H9 (cell line): ENCODE measurements at regions not wholly inside any gene's neighbourhood (a gene's known extent, or its start where the extent isn't known, plus 50 kb on each side); places are given as distances from the start of the nearest gene placed in this dataset.
A peak's percentile ranks its signal among the peaks of the same experiment; 100 is the strongest.

Experiments
- DNase-seq: peaks from one replicate; pipeline ENCODE4 v3.0.0-alpha.2; 2017
- H2AFZ ChIP-seq: one replicate; pipeline ENCODE4 v1.6.1; 2013; ENCODE audit warnings: mild to moderate bottlenecking, low read length, control low read depth, moderate library complexity
- H2AK5ac ChIP-seq: 2 replicates; pipeline ENCODE4 v1.6.1; 2013; ENCODE audit warnings: low read length, control low read depth, mixed read lengths; ENCODE audit not compliant: insufficient read length
- H2BK120ac ChIP-seq: one replicate; pipeline ENCODE4 v1.6.1; 2013; ENCODE audit warnings: low read depth, mild to moderate bottlenecking, low read length, control low read depth, inconsistent platforms; ENCODE audit not compliant: poor library complexity, severe bottlenecking
- H2BK12ac ChIP-seq: 2 replicates; pipeline ENCODE4 v1.6.1; 2013; ENCODE audit warnings: low read length, control low read depth, mixed read lengths, low read depth; ENCODE audit not compliant: insufficient read length
- H2BK15ac ChIP-seq: 2 replicates; pipeline ENCODE4 v1.6.1; 2013; ENCODE audit warnings: low read depth, low read length, control low read depth
- H2BK20ac ChIP-seq: one replicate; pipeline ENCODE4 v1.6.1; 2013; ENCODE audit warnings: low read depth, mild to moderate bottlenecking, low read length, control low read depth, inconsistent platforms; ENCODE audit not compliant: poor library complexity, severe bottlenecking
- H2BK5ac ChIP-seq: 2 replicates; pipeline ENCODE4 v1.6.1; 2013; ENCODE audit warnings: low read length, control low read depth, mixed read lengths; ENCODE audit not compliant: insufficient read length
- H3K14ac ChIP-seq: 2 replicates; pipeline ENCODE4 v1.6.1; 2013; ENCODE audit warnings: low read length, control low read depth; ENCODE audit not compliant: insufficient read depth
- H3K18ac ChIP-seq: 2 replicates; pipeline ENCODE4 v1.6.1; 2013; ENCODE audit warnings: low read depth, mild to moderate bottlenecking, mixed read lengths, low read length, control low read depth; ENCODE audit not compliant: insufficient read length
- H3K23ac ChIP-seq: 2 replicates; pipeline ENCODE4 v1.6.1; 2013; ENCODE audit warnings: low read length, control low read depth, mixed read lengths, low read depth; ENCODE audit not compliant: insufficient read length
- H3K23me2 ChIP-seq: 2 replicates; pipeline ENCODE4 v1.6.1; 2013; ENCODE audit warnings: low read depth, mild to moderate bottlenecking, mixed read lengths, low read length, control low read depth; ENCODE audit not compliant: insufficient read length, poor library complexity, severe bottlenecking
- H3K27ac ChIP-seq: 2 replicates; pipeline ENCODE4 v1.5.1; 2013; ENCODE audit warnings: low read length, control low read depth, mixed read lengths, low read depth; ENCODE audit not compliant: insufficient read length
- H3K27me3 ChIP-seq: 2 replicates; pipeline ENCODE4 v1.6.1; 2013; ENCODE audit warnings: low read length, control low read depth, inconsistent platforms; ENCODE audit not compliant: insufficient read depth
- H3K4ac ChIP-seq: 2 replicates; pipeline ENCODE4 v1.6.1; 2013; ENCODE audit warnings: low read depth, mild to moderate bottlenecking, control low read depth, inconsistent platforms, low read length, moderate library complexity
- H3K4me1 ChIP-seq: 2 replicates; pipeline ENCODE4 v1.6.1; 2013; ENCODE audit warnings: low read length, control low read depth, inconsistent platforms; ENCODE audit not compliant: insufficient read depth
- H3K4me2 ChIP-seq: 2 replicates; pipeline ENCODE4 v1.6.1; 2013; ENCODE audit warnings: low read length, control low read depth, mixed read lengths; ENCODE audit not compliant: insufficient read length, insufficient read depth
- H3K56ac ChIP-seq: 2 replicates; pipeline ENCODE4 v1.6.1; 2013; ENCODE audit warnings: low read depth, mild to moderate bottlenecking, mixed read lengths, low read length, control low read depth; ENCODE audit not compliant: insufficient read length
- H3K79me1 ChIP-seq: 2 replicates; pipeline ENCODE4 v1.6.1; 2013; ENCODE audit warnings: low read depth, mild to moderate bottlenecking, moderate library complexity, low read length, control low read depth, inconsistent platforms; ENCODE audit not compliant: insufficient read depth, poor library complexity, severe bottlenecking
- H3K79me2 ChIP-seq: 2 replicates; pipeline ENCODE4 v1.6.1; 2013; ENCODE audit warnings: low read length, control low read depth, inconsistent platforms; ENCODE audit not compliant: insufficient read depth
- H3K9ac ChIP-seq: 2 replicates; pipeline ENCODE4 v1.6.1; 2013; ENCODE audit warnings: low read length, control low read depth, mixed read lengths; ENCODE audit not compliant: insufficient read length; ENCODE audit errors: extremely low read depth
- H3K9me3 ChIP-seq: one replicate; pipeline ENCODE4 v1.6.1; 2013; ENCODE audit warnings: low read depth, low read length, inconsistent platforms; ENCODE audit not compliant: control insufficient read depth
- H3T11ph ChIP-seq: one replicate; pipeline ENCODE4 v1.6.1; 2013; ENCODE audit warnings: mild to moderate bottlenecking, low read length, control low read depth, inconsistent platforms
- H4K20me1 ChIP-seq: one replicate; pipeline ENCODE4 v1.6.1; 2013; ENCODE audit not compliant: control insufficient read depth, insufficient read length, insufficient read depth
- H4K5ac ChIP-seq: 2 replicates; pipeline ENCODE4 v1.6.1; 2013; ENCODE audit warnings: low read depth, mild to moderate bottlenecking, mixed read lengths, low read length, control low read depth; ENCODE audit not compliant: insufficient read length
- H4K8ac ChIP-seq: replicated peaks from 2 replicates; pipeline ENCODE4 v1.6.1; 2013; ENCODE audit warnings: low read length, control low read depth, mixed read lengths, low read depth; ENCODE audit not compliant: insufficient read length
- H4K91ac ChIP-seq: 2 replicates; pipeline ENCODE4 v1.6.1; 2013; ENCODE audit warnings: low read depth, mild to moderate bottlenecking, moderate library complexity, mixed read lengths, low read length, control low read depth; ENCODE audit not compliant: insufficient read length
- H3K27ac Mint-ChIP-seq, 3 experiments: 2 replicates in 2 of 3; 3 replicates in 1 of 3; pipeline ENCODE4 v1.8.0; 2020 to 2021; ENCODE audit warnings: mixed read lengths in 3 of 3, mild to moderate bottlenecking in 1 of 3, moderate library complexity in 1 of 3
- H3K27me3 Mint-ChIP-seq: 2 replicates; pipeline ENCODE4 v1.8.0; 2021; ENCODE audit warnings: low read depth, mild to moderate bottlenecking, moderate library complexity, mixed read lengths
- H3K36me3 Mint-ChIP-seq, 3 experiments: 2 replicates in 2 of 3; 3 replicates in 1 of 3; pipeline ENCODE4 v1.8.0; 2020 to 2021; ENCODE audit warnings: low read depth in 3 of 3, mixed read lengths in 3 of 3; ENCODE audit not compliant: insufficient read depth in 1 of 3
- H3K4me1 Mint-ChIP-seq, 2 experiments: 2 replicates each; pipeline ENCODE4 v1.8.0; 2020; ENCODE audit warnings: mixed read lengths in 2 of 2
- H3K4me3 Mint-ChIP-seq, 2 experiments: 2 replicates in 1 of 2; 3 replicates in 1 of 2; pipeline ENCODE4 v1.8.0; 2020 to 2021; ENCODE audit warnings: mild to moderate bottlenecking in 2 of 2, mixed read lengths in 2 of 2, moderate library complexity in 1 of 2
- H3K9me3 Mint-ChIP-seq, 2 experiments: 2 replicates in 1 of 2; 3 replicates in 1 of 2; pipeline ENCODE4 v1.8.0; 2020; ENCODE audit warnings: mild to moderate bottlenecking in 2 of 2, mixed read lengths in 2 of 2, moderate library complexity in 1 of 2
- WGBS: extraction: QIAGEN DNeasy Blood & Tissue Kit; methylation state at CpG from one replicate; pipeline ENCODE4 v1.1.7; 2013; ENCODE audit warnings: missing lambda C conversion rate, low lambda C conversion rate, mixed read lengths; ENCODE audit not compliant: insufficient read length; ENCODE audit errors: extremely low coverage; 5-methylcytosine and 5-hydroxymethylcytosine counted together
- TF ChIP-seq, protein P1 (sequence below): fragments of 200-600 bp; sonication (generic); conservative IDR thresholded peaks from 3 replicates; pipeline ENCODE4 v1.8.0; 2021; ENCODE audit warnings: antibody characterized with exemption, mild to moderate bottlenecking

DNA sequence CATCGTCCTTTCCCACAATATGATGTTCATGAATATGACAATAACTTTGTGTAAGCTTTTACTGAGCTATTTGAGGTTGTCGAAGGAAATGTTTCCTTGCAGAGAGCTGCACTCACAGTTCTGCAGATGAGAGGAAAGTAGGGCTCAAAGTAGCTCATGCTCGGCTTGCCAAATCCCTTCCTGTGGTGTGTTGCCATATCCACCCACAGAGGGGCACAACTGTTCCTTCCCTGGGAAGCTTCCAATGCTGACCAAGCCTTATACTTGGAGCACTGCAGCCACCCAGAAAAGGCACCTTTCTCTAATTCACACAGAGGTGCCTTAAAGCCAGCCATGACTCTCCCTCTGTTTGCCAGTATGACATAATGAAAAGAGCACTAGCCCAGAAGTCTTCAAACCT is 390.3 kb downstream of the CAAP1 start:
- H2BK15ac ChIP-seq, result no peak overlapping the region
- H3K4me3 Mint-ChIP-seq, result no peak overlapping the region
- no peaks in the 10 kb centered on the region for H3K27me3 ChIP-seq
- H3K79me2 ChIP-seq, result no peaks in the 10 kb centered on the region
- H3K4ac ChIP-seq, result no peak overlapping the region
- no peaks in the 10 kb centered on the region for H4K20me1 ChIP-seq
- no peak overlapping the region for H2BK120ac ChIP-seq
- no peaks in the 10 kb centered on the region for H3K27me3 Mint-ChIP-seq
- H3K9me3 Mint-ChIP-seq, result peaks cover 10 to 13% of the 10 kb centered on the region in 2 experiments
- no peak overlapping the region for H3T11ph ChIP-seq
- H3K9me3 ChIP-seq, result no peaks in the 10 kb centered on the region
- H2AFZ ChIP-seq, result no peak overlapping the region
- no CpG with 5 or more reads among the region's 3 CpGs for WGBS
- H4K8ac ChIP-seq, result no peak overlapping the region
- H3K18ac ChIP-seq, result no peak overlapping the region
- peaks cover 0 to 11% (median 3%) of the 10 kb centered on the region in 3 experiments; a peak in 4 of 7 replicates for H3K36me3 Mint-ChIP-seq
- H3K27ac Mint-ChIP-seq, result peak overlapping the region in 1 of 3 experiments; percentile 7; a peak in 1 of 7 replicates
- TF ChIP-seq, protein P1, sequence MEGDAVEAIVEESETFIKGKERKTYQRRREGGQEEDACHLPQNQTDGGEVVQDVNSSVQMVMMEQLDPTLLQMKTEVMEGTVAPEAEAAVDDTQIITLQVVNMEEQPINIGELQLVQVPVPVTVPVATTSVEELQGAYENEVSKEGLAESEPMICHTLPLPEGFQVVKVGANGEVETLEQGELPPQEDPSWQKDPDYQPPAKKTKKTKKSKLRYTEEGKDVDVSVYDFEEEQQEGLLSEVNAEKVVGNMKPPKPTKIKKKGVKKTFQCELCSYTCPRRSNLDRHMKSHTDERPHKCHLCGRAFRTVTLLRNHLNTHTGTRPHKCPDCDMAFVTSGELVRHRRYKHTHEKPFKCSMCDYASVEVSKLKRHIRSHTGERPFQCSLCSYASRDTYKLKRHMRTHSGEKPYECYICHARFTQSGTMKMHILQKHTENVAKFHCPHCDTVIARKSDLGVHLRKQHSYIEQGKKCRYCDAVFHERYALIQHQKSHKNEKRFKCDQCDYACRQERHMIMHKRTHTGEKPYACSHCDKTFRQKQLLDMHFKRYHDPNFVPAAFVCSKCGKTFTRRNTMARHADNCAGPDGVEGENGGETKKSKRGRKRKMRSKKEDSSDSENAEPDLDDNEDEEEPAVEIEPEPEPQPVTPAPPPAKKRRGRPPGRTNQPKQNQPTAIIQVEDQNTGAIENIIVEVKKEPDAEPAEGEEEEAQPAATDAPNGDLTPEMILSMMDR, result peak; percentile 74
- H4K91ac ChIP-seq, result no peak overlapping the region
- no peak overlapping the region for H4K5ac ChIP-seq
- no peaks in the 10 kb centered on the region for H3K4me1 Mint-ChIP-seq
- H2BK5ac ChIP-seq, result no peak overlapping the region
- no peaks in the 10 kb centered on the region for H3K23me2 ChIP-seq
- H3K9ac ChIP-seq, result no peak overlapping the region
- H3K27ac ChIP-seq, result no peak overlapping the region
- no peak overlapping the region for H2AK5ac ChIP-seq
- H3K79me1 ChIP-seq, result no peaks in the 10 kb centered on the region
- H3K23ac ChIP-seq, result no peak overlapping the region
- H3K56ac ChIP-seq, result no peak overlapping the region
- H2BK20ac ChIP-seq, result no peak overlapping the region
- peak; percentile 78 for DNase-seq
- no peaks in the 10 kb centered on the region for H3K4me1 ChIP-seq
- H3K14ac ChIP-seq, result no peak overlapping the region
- no peak overlapping the region for H2BK12ac ChIP-seq
- no peak overlapping the region for H3K4me2 ChIP-seq
